HG03135 (cell line): ENCODE measurements at regions not wholly inside any gene's neighbourhood (a gene's known extent, or its start where the extent isn't known, plus 50 kb on each side); places are given as distances from the start of the nearest gene placed in this dataset.

ENCODE experiments used
- ATAC-seq: cut with Tn5 transposase; IDR thresholded peaks from one replicate; pipeline ENCODE4 v1.9.1; 2021; ENCODE audit warnings: mild to moderate bottlenecking, moderate library complexity; ENCODE audit not compliant: unreplicated experiment

GRCh38 chr1:78415165-78415564 is 75.6 kb upstream of the PTGFR start:
- ATAC-seq: no peak

DNA sequence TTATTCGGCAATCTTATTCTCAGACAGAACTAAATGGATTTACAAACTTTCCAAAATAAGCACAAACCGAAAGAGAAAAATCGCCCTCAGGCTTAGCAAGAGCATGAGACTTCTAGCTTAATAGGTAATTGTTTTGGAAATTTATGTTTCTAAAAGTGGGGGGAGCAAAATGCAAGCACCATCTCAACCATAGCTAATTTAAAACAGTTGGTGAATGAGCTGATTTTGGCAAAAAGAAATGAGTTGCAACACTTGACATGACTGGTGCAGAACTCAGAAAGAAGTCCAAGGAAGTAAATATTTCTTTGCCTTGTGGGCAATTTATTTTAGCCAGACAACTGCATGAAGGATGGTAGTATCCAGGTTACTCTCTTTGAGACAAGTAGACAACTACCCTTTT is 71.5 kb upstream of the PTGFR start:
- no peak for ATAC-seq

DNA sequence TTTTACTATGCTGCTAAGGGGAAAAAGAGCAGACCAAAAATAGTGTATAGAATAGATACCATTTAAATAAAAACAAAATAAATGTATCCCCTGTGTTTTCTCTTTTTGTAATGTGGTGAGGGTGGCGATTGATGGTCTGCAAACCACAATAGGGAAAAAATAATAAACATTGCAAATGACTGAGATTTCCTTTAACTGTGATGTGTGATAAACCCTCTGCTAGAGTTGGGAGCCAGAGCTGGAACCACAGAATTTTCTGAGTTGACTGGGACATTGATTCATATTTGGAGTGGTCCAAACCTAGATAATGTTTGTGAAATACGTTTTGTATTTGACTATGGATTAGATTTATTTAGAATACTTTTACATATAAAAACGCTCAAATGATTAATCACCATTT is 70.6 kb upstream of the PTGFR start:
- no peak for ATAC-seq

DNA sequence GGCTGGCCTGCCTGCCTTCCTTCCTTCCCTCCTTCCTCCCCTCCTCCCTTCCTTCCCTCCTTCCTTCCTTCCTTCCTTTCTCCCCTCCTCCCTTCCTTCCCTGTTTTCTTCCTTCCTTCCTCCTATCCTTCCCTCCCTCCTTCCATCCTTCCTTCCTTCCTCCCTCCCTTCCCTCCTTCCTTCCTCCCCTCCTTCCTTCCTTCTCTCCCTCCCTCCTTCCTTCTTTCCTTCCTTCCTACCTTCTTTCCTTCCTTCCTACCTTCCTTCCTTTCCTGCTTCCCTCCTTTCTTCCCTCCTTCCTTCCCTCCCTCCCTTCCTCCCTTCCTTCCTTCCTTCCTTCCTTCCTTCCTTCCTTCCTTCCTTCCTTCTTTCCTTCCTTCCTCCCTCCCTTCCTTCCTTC is 70.1 kb upstream of the PTGFR start:
- ATAC-seq: no peak

DNA sequence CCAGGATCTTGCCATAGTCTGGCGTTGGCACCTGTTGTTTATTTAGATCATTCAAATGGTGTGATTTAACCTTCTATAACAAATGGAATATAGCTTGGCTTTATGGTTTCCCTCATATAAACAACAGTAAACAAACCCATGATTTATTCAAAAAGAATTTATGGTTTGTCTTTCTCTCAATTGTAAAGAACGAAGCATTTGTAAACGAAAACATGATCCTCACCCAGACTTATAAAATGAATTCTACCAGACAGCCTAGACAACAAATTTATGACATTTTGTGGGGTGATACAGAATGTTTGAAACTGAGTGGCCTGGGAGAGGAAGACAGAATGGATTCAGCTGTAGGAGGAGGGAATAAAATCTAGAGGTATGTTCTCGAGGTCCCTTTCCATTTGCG is 66.1 kb upstream of the PTGFR start:
- no peak for ATAC-seq

DNA sequence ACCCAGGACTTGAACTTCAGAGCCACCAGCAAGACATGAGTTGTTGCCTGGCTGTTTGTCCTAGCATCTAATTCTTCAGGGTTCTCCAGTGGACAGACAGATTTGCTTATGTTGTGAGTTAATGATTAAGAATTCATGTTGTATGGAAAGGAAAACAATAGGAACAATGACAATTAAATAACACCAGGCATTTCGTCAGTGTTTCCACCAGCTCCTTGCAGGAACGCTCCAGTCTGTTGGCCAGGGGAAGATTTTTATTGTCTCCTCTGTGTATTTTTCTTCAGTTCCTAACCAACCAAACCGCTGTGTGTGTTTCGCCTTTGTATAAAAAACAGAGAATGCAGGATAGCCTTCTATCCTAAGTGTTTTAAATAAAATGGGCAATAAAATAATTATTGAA is 64.4 kb upstream of the PTGFR start:
- no peak for ATAC-seq

- ATAC-seq: no peak
Measured at GRCh38 chr1:78427506-78427905, 63.3 kb upstream of the PTGFR start.

- no peak for ATAC-seq
Measured at GRCh38 chr1:78432016-78432415, 58.8 kb upstream of the PTGFR start.

- no peak for ATAC-seq
Measured at GRCh38 chr1:78434351-78434750, 56.4 kb upstream of the PTGFR start.

GRCh38 chr1:78436961-78437360 is 53.8 kb upstream of the PTGFR start:
- no peak for ATAC-seq

GRCh38 chr1:78437396-78437795 is 53.4 kb upstream of the PTGFR start:
- ATAC-seq: no peak

DNA sequence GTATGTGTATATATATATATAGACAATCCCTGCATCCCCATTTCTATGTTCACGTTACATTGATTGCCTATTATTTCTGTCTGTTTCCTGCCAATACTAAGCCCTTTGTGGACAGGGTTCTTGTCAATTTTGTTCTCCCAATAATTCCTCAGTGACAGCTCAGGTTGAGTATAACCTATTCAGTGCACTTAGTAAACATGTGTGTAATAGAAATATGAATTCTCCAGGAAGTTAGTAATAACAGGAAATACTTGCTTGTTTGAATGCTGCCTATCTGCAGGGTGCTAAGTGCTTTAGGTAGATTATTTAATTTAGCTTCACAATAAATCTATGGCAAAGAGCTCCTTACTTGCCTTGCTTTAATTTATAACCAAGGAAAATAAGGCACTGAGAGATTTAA is 52.8 kb upstream of the PTGFR start:
- ATAC-seq: no peak

- no peak for ATAC-seq
Measured at GRCh38 chr1:78440381-78440793, 50.4 kb upstream of the PTGFR start.
